HG03342 (cell line): ENCODE measurements at regions not wholly inside any gene's neighbourhood (a gene's known extent, or its start where the extent isn't known, plus 50 kb on each side); places are given as distances from the start of the nearest gene placed in this dataset.

Experiments
- ATAC-seq: cut with Tn5 transposase; IDR thresholded peaks from one replicate; pipeline ENCODE4 v1.9.1; 2021; ENCODE audit warnings: mild to moderate bottlenecking, moderate library complexity; ENCODE audit not compliant: unreplicated experiment

- ATAC-seq: no peak
These were observed 111.7 kb downstream of the MYCN start for GRCh38 chr2:16051841-16052564.

GRCh38 chr2:16050908-16051489 lies 110.6 kb downstream of the MYCN start:
- ATAC-seq: no peak

DNA sequence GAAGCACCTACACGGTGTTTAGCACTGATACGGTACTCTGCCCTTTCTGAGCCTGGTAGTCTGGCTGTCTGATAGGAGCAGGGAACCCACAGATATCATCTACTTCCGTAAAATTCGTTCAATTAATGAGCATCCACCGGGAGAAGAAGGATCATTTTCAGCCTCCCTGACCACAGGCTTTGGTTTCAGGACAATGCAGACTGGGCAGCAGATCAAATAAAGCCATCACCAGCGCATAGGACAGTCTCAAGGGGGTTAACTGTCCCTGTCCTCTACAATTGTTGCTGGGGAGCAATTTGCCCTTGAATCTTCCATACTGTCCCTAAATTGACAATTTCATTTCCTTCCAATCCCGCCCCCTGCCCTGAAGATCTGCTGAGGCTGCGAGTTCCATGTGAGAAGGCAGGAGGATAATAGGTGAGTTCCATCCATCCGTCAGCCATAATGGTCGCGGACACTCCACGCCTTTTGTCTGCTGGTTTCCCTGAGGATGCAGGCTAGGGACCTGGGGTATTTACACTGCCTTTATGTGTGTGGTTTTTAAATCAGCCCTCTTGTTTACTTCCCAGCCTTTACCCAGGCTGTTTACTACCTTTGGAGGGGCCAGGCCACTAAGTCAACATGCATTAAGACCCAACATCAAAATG lies 110.0 kb downstream of the MYCN start:
- ATAC-seq: no peak

DNA sequence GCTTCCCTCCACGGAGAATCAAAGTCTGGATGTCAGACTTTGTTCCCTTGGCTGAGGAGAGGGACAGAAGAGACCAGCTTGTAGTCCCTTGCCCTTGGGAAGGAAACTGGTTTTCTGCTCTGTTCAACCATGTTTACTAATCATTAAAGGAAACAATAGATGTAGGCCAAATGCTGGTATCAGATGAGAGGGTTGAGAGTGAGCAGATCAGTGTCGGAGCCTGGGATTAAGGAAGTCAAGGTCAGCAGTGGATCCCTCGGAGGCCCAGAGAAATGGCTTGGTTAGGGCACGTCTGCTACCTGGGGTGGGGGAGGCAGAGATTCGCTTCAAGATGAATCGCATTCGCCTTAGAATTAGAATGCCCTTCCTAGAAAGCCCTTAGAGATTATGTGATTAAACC lies 109.1 kb downstream of the MYCN start:
- ATAC-seq: no peak

DNA sequence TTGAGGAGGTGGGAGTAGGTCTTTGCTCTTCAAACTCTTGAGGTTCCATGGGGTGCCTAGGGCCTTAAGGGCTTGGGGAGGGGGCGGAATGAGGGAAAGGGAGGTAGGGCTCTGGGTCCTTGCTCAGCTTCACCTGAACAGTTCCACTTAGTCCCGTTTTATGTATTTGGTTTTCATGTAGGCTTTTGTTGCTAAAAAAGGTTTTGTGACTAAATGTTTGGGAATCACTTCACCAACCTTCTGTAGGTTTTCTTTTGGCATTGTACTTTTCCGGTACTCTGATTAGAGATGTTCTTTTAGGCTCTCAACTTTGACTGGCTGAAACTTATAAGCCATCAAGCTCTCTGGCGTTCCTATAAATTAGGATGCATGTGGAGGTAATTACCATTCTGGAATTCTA lies 108.1 kb downstream of the MYCN start:
- ATAC-seq: no peak

- no peak for ATAC-seq
These were observed 107.4 kb downstream of the MYCN start for GRCh38 chr2:16047701-16048100.

DNA sequence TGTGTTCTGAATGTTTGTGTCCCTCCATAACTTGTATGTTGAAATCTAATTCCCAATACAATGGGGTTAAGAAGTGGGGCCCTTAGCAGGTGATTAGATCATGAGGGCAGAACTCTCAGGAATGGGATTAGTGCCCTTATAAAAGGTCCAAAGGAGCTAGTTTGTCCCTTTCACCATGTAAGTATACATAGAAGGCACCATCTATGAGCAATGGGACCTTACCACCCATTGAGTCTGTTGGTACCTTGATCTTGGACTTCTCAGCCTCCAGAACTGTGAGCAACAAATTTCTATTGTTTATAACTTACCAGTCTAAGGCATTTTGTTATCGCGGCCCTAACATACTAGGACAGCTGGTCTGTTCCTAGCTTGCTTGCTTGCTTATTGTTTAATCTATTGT lies 106.3 kb downstream of the MYCN start:
- no peak for ATAC-seq

DNA sequence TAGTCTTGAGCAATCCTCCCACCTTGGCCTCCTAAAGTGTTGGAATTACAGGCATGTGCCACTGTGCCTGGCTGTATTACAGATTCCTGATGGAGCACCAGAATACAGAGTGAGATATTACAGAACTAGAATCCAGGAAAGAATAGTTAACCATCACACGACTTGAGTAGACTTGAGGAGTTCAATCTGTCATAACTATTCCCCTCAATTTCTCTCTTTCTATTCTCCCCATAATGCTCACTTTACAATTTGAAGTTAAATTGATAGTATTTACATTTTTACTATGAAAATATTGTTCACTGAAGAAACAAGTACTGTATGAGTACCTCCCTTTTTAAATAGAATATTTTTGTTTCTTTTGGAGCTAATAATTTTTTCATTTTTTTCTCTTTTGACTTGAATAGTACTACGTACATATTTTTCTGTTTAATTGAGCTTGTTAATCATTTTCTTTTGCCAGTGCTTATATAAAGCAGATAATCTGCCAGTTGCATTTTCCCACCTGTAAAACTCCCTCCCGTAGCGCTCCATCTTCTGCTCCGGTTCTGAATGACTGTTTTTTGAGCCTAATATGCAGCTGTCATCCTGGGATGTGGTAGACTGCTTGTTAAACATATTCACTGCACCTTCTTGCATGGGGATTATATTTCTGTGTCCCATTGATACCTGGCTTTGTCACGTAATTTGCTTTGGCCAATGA lies 105.5 kb downstream of the MYCN start:
- ATAC-seq: no peak

DNA sequence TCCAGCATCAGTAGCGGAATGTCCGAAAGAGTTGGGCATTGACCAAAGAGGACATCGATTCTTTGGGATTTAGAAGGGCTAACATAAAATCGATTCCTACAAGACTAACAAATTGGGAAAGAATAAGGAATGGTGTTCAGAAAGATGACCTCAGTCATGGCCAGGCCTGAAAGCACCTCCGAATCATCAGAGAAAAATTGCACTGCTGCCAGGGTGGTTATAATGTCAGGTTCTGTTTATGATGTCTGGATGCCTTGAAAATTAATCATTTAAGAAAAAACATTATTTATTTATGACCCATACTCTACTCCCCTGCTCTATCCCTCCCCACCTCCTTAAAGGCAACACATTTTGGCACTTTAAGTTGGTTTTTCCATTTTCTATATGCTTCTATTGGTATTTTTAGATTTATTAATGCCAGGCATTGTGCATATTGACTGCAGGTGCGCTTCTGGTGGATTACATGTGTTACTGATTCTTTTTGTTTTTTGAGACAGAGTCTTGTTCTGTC lies 104.7 kb downstream of the MYCN start:
- no peak for ATAC-seq

- no peak for ATAC-seq
These were observed 103.3 kb downstream of the MYCN start for GRCh38 chr2:16043627-16044026.

- no peak for ATAC-seq
These were observed 102.8 kb downstream of the MYCN start for GRCh38 chr2:16043192-16043591.

GRCh38 chr2:16042201-16042700 lies 101.9 kb downstream of the MYCN start:
- no peak for ATAC-seq

GRCh38 chr2:16040271-16041010 lies 100.1 kb downstream of the MYCN start:
- no peak for ATAC-seq

- no peak for ATAC-seq
These were observed 99.5 kb downstream of the MYCN start for GRCh38 chr2:16039823-16040222.

- ATAC-seq: no peak
These were observed 98.7 kb downstream of the MYCN start for GRCh38 chr2:16039055-16039454.

GRCh38 chr2:16038621-16039020 lies 98.3 kb downstream of the MYCN start:
- ATAC-seq: no peak

- no peak for ATAC-seq
These were observed 97.6 kb downstream of the MYCN start for GRCh38 chr2:16037808-16038457.

- ATAC-seq: no peak
These were observed 96.6 kb downstream of the MYCN start for GRCh38 chr2:16036951-16037350.

DNA sequence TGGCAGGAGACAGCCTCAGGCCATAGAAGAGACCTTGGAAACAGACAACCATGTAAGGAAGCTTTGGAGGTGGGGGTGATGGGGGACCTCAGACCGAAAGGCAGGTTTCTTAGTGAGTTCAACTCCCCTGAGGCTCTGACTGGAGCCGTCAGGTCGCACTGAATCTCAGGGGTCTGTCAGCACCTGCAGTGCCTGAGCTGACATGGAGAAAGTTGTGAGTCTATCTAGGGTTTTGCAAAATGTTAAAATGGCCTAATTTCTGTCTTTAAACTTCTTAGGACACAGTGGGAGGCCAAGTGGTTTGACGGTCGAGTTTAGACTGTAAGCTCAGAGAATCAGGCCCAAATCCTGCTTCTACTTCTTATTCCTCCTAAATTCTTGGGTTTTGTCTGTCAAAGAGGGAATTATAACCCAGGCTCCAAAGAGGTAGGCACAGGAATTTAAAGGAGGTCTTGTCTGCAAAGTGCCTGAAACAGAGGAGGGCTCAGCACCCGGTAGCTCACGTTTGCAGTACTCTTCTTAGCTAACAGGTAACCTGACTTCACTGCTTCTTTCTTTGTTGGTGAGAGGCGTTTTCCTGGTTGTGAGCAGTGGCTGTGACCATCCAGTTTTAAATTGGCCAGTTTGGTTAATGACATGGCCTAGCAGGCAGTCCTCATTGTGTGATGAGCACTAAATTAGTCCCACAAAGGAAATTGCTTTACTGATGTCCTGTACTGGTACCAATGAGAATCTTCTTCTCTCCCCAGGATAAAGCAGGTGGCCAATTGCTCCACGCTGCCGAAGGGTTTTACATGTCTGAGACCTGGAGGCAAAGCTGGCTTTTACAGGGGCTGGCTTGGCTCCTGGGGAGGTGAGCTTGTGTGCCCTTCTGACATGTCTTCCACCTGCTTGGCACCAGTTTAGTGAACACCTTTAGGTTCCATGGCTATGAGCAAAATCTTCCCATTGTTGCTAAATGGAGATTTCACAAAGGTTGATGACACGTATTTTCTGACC lies 95.7 kb downstream of the MYCN start:
- ATAC-seq: no peak
